COLO668 (cell line): ENCODE measurements at regions not wholly inside any gene's neighbourhood (a gene's known extent, or its start where the extent isn't known, plus 50 kb on each side); places are given as distances from the start of the nearest gene placed in this dataset.

Experiments
- DNase-seq: peaks from one replicate; lab custom pipeline; 2025; ENCODE audit not compliant: unreplicated experiment; lab: John Stamatoyannopoulos, UW

GRCh38 chr20:16944745-16945144 lies 196.6 kb downstream of the OTOR start:
- no peak for DNase-seq

- no peak for DNase-seq
Measured at GRCh38 chr20:16945619-16946018, 197.5 kb downstream of the OTOR start.

- no peak for DNase-seq
Measured at GRCh38 chr20:16946097-16946496, 197.9 kb downstream of the OTOR start.

GRCh38 chr20:16947479-16947878 lies 199.3 kb downstream of the OTOR start:
- DNase-seq, result no peak

GRCh38 chr20:16951876-16952275 lies 203.7 kb downstream of the OTOR start:
- no peak for DNase-seq

- no peak for DNase-seq
Measured at GRCh38 chr20:16952965-16953364, 204.8 kb downstream of the OTOR start.

- DNase-seq, result no peak
Measured at GRCh38 chr20:16953858-16954257, 205.7 kb downstream of the OTOR start.

GRCh38 chr20:16955462-16955861 lies 207.3 kb downstream of the OTOR start:
- DNase-seq, result no peak

GRCh38 chr20:16955971-16956370 lies 207.8 kb downstream of the OTOR start:
- no peak for DNase-seq

- no peak for DNase-seq
Measured at GRCh38 chr20:16965401-16965800, 217.2 kb downstream of the OTOR start.

- no peak for DNase-seq
Measured at GRCh38 chr20:16966276-16966880, 218.2 kb downstream of the OTOR start.

GRCh38 chr20:16968099-16968498 lies 219.9 kb downstream of the OTOR start:
- DNase-seq, result no peak

- DNase-seq, result no peak
Measured at GRCh38 chr20:16970776-16971175, 222.6 kb downstream of the OTOR start.

GRCh38 chr20:16974080-16974854 lies 226.1 kb downstream of the OTOR start:
- no peak for DNase-seq

GRCh38 chr20:16974855-16975162 lies 226.7 kb downstream of the OTOR start:
- no peak for DNase-seq

- DNase-seq, result no peak
Measured at GRCh38 chr20:16975682-16976081, 227.5 kb downstream of the OTOR start.

GRCh38 chr20:16978497-16978896 lies 230.3 kb downstream of the OTOR start:
- no peak for DNase-seq

- no peak for DNase-seq
Measured at GRCh38 chr20:16982091-16982726, 234.1 kb downstream of the OTOR start.

GRCh38 chr20:16984481-16984880 lies 236.3 kb downstream of the OTOR start:
- DNase-seq, result no peak

- no peak for DNase-seq
Measured at GRCh38 chr20:17003170-17003870, 223.5 kb upstream of the PCSK2 start.

GRCh38 chr20:17010181-17010580 lies 216.7 kb upstream of the PCSK2 start:
- no peak for DNase-seq
